GM10266 (cell line): ENCODE measurements at regions not wholly inside any gene's neighbourhood (a gene's known extent, or its start where the extent isn't known, plus 50 kb on each side); places are given as distances from the start of the nearest gene placed in this dataset.

Source experiments
- DNase-seq: peaks from one replicate; pipeline ENCODE4 v3.0.0; 2012; ENCODE audit errors: extremely low spot score
- CTCF ChIP-seq: IDR thresholded peaks from 2 replicates; pipeline ENCODE4 v1.5.1; 2012; ENCODE audit warnings: mild to moderate bottlenecking, low read depth; ENCODE audit not compliant: control insufficient read depth, insufficient read depth; ENCODE audit errors: missing control alignments

GRCh38 chr16:86064431-86065250, 165.7 kb downstream of the IRF8 start:
- TF ChIP-seq CTCF = no peak
- DNase-seq = no peak

DNA sequence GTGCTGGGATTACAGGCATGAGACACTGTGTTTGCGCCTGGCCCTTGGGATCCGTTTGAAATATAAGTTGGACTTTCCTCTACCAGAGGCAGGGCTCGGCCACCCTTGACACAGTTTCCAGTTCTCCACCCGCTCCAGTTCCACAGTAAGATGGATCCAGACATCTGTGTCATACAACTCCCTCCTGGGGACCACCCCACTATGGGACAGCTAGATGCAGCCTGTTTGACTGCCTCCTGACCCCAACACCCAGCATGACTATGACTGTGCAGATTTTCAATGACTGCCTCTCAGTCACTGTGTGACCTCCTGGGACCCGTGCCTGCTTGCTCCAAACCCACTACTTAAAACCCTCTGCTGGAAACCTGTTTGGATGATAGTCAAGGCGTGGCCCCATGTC, 166.7 kb downstream of the IRF8 start:
- TF ChIP-seq CTCF = no peak
- no peak for DNase-seq

- DNase-seq = no peak
- TF ChIP-seq CTCF = no peak
Measured at GRCh38 chr16:86066811-86067210, 167.8 kb downstream of the IRF8 start.

- no peak for TF ChIP-seq CTCF
- no peak for DNase-seq
Measured at GRCh38 chr16:86067516-86067915, 168.6 kb downstream of the IRF8 start.

DNA sequence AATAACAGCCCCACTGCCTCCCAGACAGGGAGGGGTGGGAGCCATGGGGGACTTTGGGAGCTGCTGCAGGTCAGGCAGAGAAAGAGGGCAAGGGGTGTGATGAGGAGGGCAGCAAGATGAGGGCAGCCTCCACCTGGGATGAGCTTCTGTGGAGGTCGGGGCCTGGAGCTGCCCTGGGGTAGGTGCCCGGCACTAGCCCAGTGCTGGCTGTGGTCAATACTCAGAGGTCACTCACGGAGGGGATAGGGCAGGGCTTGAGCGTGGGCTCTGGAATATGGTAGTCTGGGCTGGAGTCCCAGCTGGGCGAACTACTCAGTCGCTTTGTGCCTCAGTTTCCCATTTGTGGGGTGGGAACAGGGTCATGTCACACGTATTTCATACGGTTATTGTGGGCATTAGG, 169.0 kb downstream of the IRF8 start:
- DNase-seq = no peak
- no peak for TF ChIP-seq CTCF

GRCh38 chr16:86068722-86069121, 169.8 kb downstream of the IRF8 start:
- no peak for TF ChIP-seq CTCF
- DNase-seq = no peak

- DNase-seq = no peak
- TF ChIP-seq CTCF = no peak
Measured at GRCh38 chr16:86069736-86070298, 170.9 kb downstream of the IRF8 start.
